ENCODE measurements at regions not wholly inside any gene's neighbourhood (a gene's known extent, or its start where the extent isn't known, plus 50 kb on each side); places are given as distances from the start of the nearest gene placed in this dataset.
"Not testable (repeated sequence)": the region's sequence is repeated elsewhere in the genome, so short reads cannot be mapped to it uniquely, and the experiment has no call there.

- no peak for DNase-seq (ENCODE audit: low spot score)
These were observed 133.4 kb downstream of the EHF start for GRCh38 chr11:34754171-34754823.

- no peak for DNase-seq (ENCODE audit: low spot score)
These were observed 130.0 kb downstream of the EHF start for GRCh38 chr11:34750692-34751405.

- DNase-seq (ENCODE audit: low spot score), result no peak
These were observed 129.1 kb downstream of the EHF start for GRCh38 chr11:34749666-34750659.

GRCh38 chr11:34748036-34748435 lies 127.1 kb downstream of the EHF start:
- DNase-seq (ENCODE audit: low spot score), result no peak

GRCh38 chr11:34747251-34747650 lies 126.4 kb downstream of the EHF start:
- no peak for DNase-seq (ENCODE audit: low spot score)

- DNase-seq (ENCODE audit: low spot score), result peak; percentile 1
These were observed 124.3 kb downstream of the EHF start for GRCh38 chr11:34745195-34745594.

- no peak for DNase-seq (ENCODE audit: low spot score)
These were observed 123.6 kb downstream of the EHF start for GRCh38 chr11:34744511-34744910.

- no peak for DNase-seq (ENCODE audit: low spot score)
These were observed 117.3 kb downstream of the EHF start for GRCh38 chr11:34738237-34738636.

GRCh38 chr11:34732831-34733230 lies 111.9 kb downstream of the EHF start:
- no peak for DNase-seq (ENCODE audit: low spot score)

GRCh38 chr11:34731603-34732002 lies 110.7 kb downstream of the EHF start:
- DNase-seq (ENCODE audit: low spot score), result no peak

GRCh38 chr11:34730544-34731295 lies 109.8 kb downstream of the EHF start:
- DNase-seq (ENCODE audit: low spot score), result no peak

GRCh38 chr11:34728609-34729008 lies 107.7 kb downstream of the EHF start:
- no peak for DNase-seq (ENCODE audit: low spot score)

- DNase-seq (ENCODE audit: low spot score), result no peak
These were observed 106.4 kb downstream of the EHF start for GRCh38 chr11:34727228-34727737.

- no peak for DNase-seq (ENCODE audit: low spot score)
These were observed 104.1 kb downstream of the EHF start for GRCh38 chr11:34724973-34725372.

GRCh38 chr11:34721646-34722045 lies 100.8 kb downstream of the EHF start:
- no peak for DNase-seq (ENCODE audit: low spot score)

- DNase-seq (ENCODE audit: low spot score), result no peak
These were observed 98.5 kb downstream of the EHF start for GRCh38 chr11:34719303-34719848.

- DNase-seq (ENCODE audit: low spot score), result not testable (repeated sequence)
These were observed 92.7 kb downstream of the EHF start for GRCh38 chr11:34713631-34714030.
